Sigmoid colon (tissue), 6 donors: ENCODE measurements at regions not wholly inside any gene's neighbourhood (a gene's known extent, or its start where the extent isn't known, plus 50 kb on each side); places are given as distances from the start of the nearest gene placed in this dataset.

ENCODE experiments used
- DNase-seq: peaks from one replicate; pipeline ENCODE4 v3.0.0-alpha.2; 2019
- H3K27ac ChIP-seq, 4 donors: fragments of 200-600 bp; sonication (generic); one replicate each; pipeline ENCODE4 v1.5.1; 2016 to 2019; ENCODE audit warnings: mild to moderate bottlenecking in 1 of 4
- H3K27me3 ChIP-seq, 3 donors: fragments of 200-600 bp; sonication (generic); one replicate each; pipeline ENCODE4 v1.5.1; 2019; ENCODE audit warnings: mild to moderate bottlenecking in 1 of 3
- H3K36me3 ChIP-seq, 4 donors: fragments of 200-600 bp; sonication (generic); one replicate each; pipeline ENCODE4 v1.5.1; 2016 to 2019
- H3K4me1 ChIP-seq, 4 donors: fragments of 200-600 bp; sonication (generic); one replicate each; pipeline ENCODE4 v1.5.1; 2017 to 2019
- H3K4me3 ChIP-seq, 4 donors: fragments of 200-600 bp; sonication (generic); one replicate each; pipeline ENCODE4 v1.5.1; 2017 to 2019; ENCODE audit warnings: mild to moderate bottlenecking in 2 of 4, moderate library complexity in 1 of 4
- H3K9me3 ChIP-seq, 4 donors: fragments of 200-600 bp in 3 of 4; sonication (generic) in 3 of 4; one replicate each; pipeline versions ENCODE4 v1.5.1 to v1.6.1; 2013 to 2019
- EP300 ChIP-seq, 4 donors: sonication (generic); formaldehyde crosslinking; IDR thresholded peaks; one replicate each; pipeline ENCODE4 v1.6.1; 2017; ENCODE audit warnings: antibody characterized with exemption in 4 of 4
- POLR2A ChIP-seq, 2 donors: fragments of 450-650 bp; IDR thresholded peaks; one replicate each; pipeline ENCODE4 v1.6.1; 2016; ENCODE audit warnings: antibody characterized with exemption in 2 of 2, mild to moderate bottlenecking in 2 of 2, moderate library complexity in 2 of 2
- POLR2AphosphoS5 ChIP-seq, 4 donors: sonication (generic); formaldehyde crosslinking; IDR thresholded peaks; one replicate each; pipeline ENCODE4 v1.6.1; 2017; ENCODE audit warnings: antibody characterized with exemption in 4 of 4
- WGBS, 2 donors: extraction: QIAGEN DNeasy Blood & Tissue Kit; methylation state at CpG; one replicate each; pipeline ENCODE4 v1.1.7; 2013; 5-methylcytosine and 5-hydroxymethylcytosine counted together
- intact Hi-C: fragments of 100-400 bp; cut with DNase I; formaldehyde crosslinking; loops from one replicate; pipeline ENCODE4 v1.15.1; 2023
- TF ChIP-seq, protein P1 (sequence below), 4 experiments: fragments of 450-650 bp in 3 of 4; fragments of 200-600 bp in 1 of 4; IDR thresholded peaks; one replicate each; pipeline ENCODE4 v1.5.1; 2016 to 2019; ENCODE audit warnings: antibody characterized with exemption in 4 of 4, mild to moderate bottlenecking in 3 of 4, moderate library complexity in 2 of 4
- donor health status: healthy with polysubstance abuse.
- donor health status: healthy.

DNA sequence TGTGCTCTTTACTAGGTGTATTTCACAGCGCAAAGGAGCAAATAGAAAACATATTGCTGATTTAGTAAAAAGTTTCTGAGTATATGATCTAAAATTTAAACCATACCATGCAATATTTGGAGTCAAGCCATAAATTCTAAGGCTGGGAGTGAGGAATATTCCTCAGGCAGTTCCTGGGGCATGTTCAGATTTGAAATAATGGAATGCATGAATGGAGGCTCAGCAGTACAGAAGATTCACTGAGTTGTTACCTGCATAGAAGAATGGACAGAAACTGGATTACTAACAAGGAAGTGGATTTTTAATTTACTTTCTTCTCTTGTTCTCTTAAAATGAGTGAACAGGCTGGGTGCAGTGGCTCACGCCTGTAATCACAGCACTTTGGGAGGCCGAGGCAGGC lies 441.0 kb upstream of the MAP2 start:
- TF ChIP-seq, protein P1, sequence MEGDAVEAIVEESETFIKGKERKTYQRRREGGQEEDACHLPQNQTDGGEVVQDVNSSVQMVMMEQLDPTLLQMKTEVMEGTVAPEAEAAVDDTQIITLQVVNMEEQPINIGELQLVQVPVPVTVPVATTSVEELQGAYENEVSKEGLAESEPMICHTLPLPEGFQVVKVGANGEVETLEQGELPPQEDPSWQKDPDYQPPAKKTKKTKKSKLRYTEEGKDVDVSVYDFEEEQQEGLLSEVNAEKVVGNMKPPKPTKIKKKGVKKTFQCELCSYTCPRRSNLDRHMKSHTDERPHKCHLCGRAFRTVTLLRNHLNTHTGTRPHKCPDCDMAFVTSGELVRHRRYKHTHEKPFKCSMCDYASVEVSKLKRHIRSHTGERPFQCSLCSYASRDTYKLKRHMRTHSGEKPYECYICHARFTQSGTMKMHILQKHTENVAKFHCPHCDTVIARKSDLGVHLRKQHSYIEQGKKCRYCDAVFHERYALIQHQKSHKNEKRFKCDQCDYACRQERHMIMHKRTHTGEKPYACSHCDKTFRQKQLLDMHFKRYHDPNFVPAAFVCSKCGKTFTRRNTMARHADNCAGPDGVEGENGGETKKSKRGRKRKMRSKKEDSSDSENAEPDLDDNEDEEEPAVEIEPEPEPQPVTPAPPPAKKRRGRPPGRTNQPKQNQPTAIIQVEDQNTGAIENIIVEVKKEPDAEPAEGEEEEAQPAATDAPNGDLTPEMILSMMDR (IDR thresholded peaks at IDR 0.05): no peak
- no peak for TF ChIP-seq POLR2AphosphoS5 (IDR thresholded peaks at IDR 0.05)
- TF ChIP-seq EP300 (IDR thresholded peaks at IDR 0.05): no peak
- TF ChIP-seq POLR2A (IDR thresholded peaks at IDR 0.05): no peak
- Histone ChIP-seq H3K4me3 (no peak overlapping the region), H3K27ac (no peak overlapping the region), H3K9me3 (no peaks in the 10 kb centered on the region), H3K36me3 (no peaks in the 10 kb centered on the region), H3K4me1 (no peaks in the 10 kb centered on the region), H3K27me3 (no peaks in the 10 kb centered on the region)
- intact Hi-C loops: no loop called here
- no peak for DNase-seq
- WGBS, 2 donors: 95 to 96% methylated on average over 3 of the region's 3 CpGs

DNA sequence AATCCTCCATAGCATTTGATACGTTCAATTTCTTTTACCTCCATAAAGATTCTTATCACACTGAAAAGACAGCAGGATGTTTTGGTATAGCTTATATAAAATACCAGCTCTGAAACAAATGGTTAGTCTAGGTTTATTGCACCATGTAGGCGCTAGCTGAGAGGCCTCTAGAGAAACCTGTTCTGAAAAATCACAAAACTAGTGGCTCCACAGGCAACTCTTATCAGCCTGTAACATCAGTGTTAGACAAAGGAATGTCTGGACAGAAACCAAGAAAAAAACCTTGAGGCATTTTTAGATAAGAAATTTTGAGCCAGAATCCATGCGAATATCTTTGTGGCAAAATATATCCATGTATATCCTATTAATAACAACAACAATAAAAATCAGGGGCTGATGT lies 440.4 kb upstream of the MAP2 start:
- Histone ChIP-seq H3K4me3 (no peak overlapping the region), H3K4me1 (no peaks in the 10 kb centered on the region), H3K36me3 (no peaks in the 10 kb centered on the region), H3K27ac (no peak overlapping the region), H3K27me3 (no peaks in the 10 kb centered on the region), H3K9me3 (no peaks in the 10 kb centered on the region)
- no peak for DNase-seq
- intact Hi-C loops: no loop called here
- 42 to 68% methylated on average over 3 of the region's 3 CpGs for WGBS, 2 donors
- TF ChIP-seq, protein P1 (IDR thresholded peaks at IDR 0.05): no peak
- TF ChIP-seq POLR2AphosphoS5 (IDR thresholded peaks at IDR 0.05) (no peak), EP300 (IDR thresholded peaks at IDR 0.05) (no peak), POLR2A (IDR thresholded peaks at IDR 0.05) (no peak)

DNA sequence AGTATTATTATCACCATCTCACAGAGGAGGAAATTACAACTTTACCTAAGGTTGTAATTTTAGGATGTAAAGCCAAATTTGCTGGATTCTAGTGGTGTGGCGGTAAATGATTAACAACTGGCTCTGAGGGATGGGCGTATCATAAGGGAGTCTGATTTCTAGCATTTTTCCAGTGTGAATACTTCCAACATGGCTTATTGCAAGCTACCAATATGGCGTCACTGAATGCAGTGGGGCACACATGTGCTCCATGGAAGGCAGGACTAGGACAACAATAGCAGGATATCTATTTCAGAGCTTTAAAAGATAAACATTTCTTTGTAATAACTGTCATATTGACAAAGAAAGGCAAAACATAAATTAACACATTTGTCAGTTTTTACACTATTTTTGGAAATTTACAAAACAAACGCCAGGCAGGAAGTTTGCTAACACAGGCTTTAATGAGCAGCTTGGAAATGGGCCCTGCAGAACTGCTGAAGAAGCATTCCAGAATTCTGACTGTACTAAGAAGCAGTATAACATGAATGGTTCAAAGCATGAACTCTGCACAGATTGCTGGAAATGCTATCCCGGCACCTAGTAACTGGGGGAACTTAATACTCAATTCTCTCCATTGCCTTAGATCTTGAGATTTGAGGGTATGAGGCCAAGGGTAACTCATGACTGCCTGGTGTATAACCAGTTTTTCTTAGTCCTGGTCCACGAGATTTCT lies 439.3 kb upstream of the MAP2 start:
- H3K9me3 ChIP-seq: no peaks in the 10 kb centered on the region
- no peaks in the 10 kb centered on the region for H3K36me3 ChIP-seq
- H3K27ac ChIP-seq: no peak overlapping the region
- 76 to 80% methylated on average over 6 of the region's 6 CpGs for WGBS, 2 donors
- H3K27me3 ChIP-seq: no peaks in the 10 kb centered on the region
- H3K4me1 ChIP-seq: no peaks in the 10 kb centered on the region
- TF ChIP-seq, protein P1 (IDR thresholded peaks at IDR 0.05): no peak
- TF ChIP-seq POLR2AphosphoS5 (IDR thresholded peaks at IDR 0.05) (no peak), POLR2A (IDR thresholded peaks at IDR 0.05) (no peak), EP300 (IDR thresholded peaks at IDR 0.05) (no peak)
- no peak for DNase-seq
- no peak overlapping the region for H3K4me3 ChIP-seq
- intact Hi-C loops: no loop called here

DNA sequence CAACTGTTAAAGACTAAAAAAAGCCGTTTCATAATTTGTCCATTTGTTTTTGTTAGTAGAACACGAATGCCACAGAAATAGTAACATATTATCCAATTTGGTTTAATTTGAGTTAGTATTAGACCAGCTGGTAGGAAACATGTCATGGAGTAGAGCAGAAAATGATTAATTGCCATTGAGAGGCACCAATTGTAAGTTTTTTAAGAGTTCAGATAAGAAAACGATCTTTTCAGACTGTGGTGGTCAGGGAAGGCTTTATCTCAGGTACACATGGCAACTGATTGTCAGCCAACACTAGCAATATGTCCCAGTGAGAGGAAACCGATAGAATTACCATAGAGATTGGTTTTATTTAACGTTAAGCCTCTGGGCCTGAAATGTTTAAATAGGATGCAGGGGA lies 438.2 kb upstream of the MAP2 start:
- Histone ChIP-seq H3K27ac (no peak overlapping the region), H3K9me3 (no peaks in the 10 kb centered on the region), H3K27me3 (no peaks in the 10 kb centered on the region), H3K4me1 (no peaks in the 10 kb centered on the region), H3K36me3 (no peaks in the 10 kb centered on the region), H3K4me3 (no peak overlapping the region)
- TF ChIP-seq EP300 (IDR thresholded peaks at IDR 0.05) (no peak), POLR2A (IDR thresholded peaks at IDR 0.05) (no peak), POLR2AphosphoS5 (IDR thresholded peaks at IDR 0.05) (no peak)
- TF ChIP-seq, protein P1 (IDR thresholded peaks at IDR 0.05): no peak
- DNase-seq: no peak
- WGBS, 2 donors: 45 to 69% methylated on average over 5 of the region's 5 CpGs
- intact Hi-C loops: no loop called here

DNA sequence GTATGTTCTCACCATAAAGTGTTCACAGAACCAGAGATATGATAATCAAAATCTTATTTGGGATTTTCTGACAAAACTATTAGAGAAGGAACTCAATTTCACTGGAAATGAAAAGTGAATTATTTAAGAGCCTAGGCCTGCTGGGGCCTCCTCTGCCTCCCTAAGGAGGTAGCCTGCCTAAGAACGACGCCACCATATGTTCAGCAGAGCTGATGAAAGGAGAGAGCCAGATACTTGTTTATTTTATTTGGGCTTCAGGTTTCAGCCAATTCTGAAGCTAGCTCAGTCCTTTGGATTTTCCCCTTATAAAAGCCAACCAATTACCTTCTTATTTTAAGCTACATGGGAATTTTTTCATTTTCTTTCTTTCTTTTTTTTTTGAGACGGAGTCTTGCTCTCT lies 433.1 kb upstream of the MAP2 start:
- no peaks in the 10 kb centered on the region for H3K36me3 ChIP-seq
- intact Hi-C loops: no loop called here
- TF ChIP-seq EP300 (IDR thresholded peaks at IDR 0.05): no peak
- TF ChIP-seq POLR2AphosphoS5 (IDR thresholded peaks at IDR 0.05): no peak
- no peak for TF ChIP-seq POLR2A (IDR thresholded peaks at IDR 0.05)
- TF ChIP-seq, protein P1 (IDR thresholded peaks at IDR 0.05): no peak
- 92 to 96% methylated on average over 3 of the region's 3 CpGs for WGBS, 2 donors
- H3K9me3 ChIP-seq: no peaks in the 10 kb centered on the region
- no peaks in the 10 kb centered on the region for H3K4me1 ChIP-seq
- no peak for DNase-seq
- no peaks in the 10 kb centered on the region for H3K27me3 ChIP-seq
- H3K4me3 ChIP-seq: no peak overlapping the region
- H3K27ac ChIP-seq: no peak overlapping the region
